Thoracic aorta (tissue), 2 donors: ENCODE measurements at regions not wholly inside any gene's neighbourhood (a gene's known extent, or its start where the extent isn't known, plus 50 kb on each side); places are given as distances from the start of the nearest gene placed in this dataset.
"Not testable (repeated sequence)": the region's sequence is repeated elsewhere in the genome, so short reads cannot be mapped to it uniquely, and the experiment has no call there.

Experiments
- ATAC-seq: fragments of 150-250 bp; one replicate; pipeline ENCODE4 v1.8.0; 2017; ENCODE audit warnings: low read depth; ENCODE audit not compliant: insufficient number of reproducible peaks, low FRiP score
- DNase-seq: peaks from one replicate; pipeline ENCODE4 v3.0.0-alpha.2; 2020; ENCODE audit warnings: low spot score
- H3K27ac ChIP-seq, 2 donors: fragments of 200-600 bp; sonication (generic); 1 replicate in 1 of 2; 2 replicates in 1 of 2; pipeline ENCODE4 v1.5.1; 2016; ENCODE audit warnings: mild to moderate bottlenecking in 2 of 2, moderate library complexity in 2 of 2
- H3K27me3 ChIP-seq: fragments of 200-600 bp; sonication (generic); replicated peaks from 2 replicates; pipeline ENCODE4 v1.6.0; 2016; ENCODE audit warnings: mild to moderate bottlenecking; ENCODE audit not compliant: insufficient read depth
- H3K36me3 ChIP-seq: fragments of 200-600 bp; sonication (generic); one replicate; pipeline ENCODE4 v1.5.1; 2016
- H3K4me1 ChIP-seq, 2 donors: fragments of 200-600 bp; sonication (generic); 1 replicate in 1 of 2; 2 replicates in 1 of 2; pipeline versions ENCODE4 v1.5.1 to v1.6.0; 2016; ENCODE audit warnings: low read depth in 2 of 2, mild to moderate bottlenecking in 1 of 2; ENCODE audit not compliant: control insufficient read depth in 1 of 2
- H3K4me3 ChIP-seq: fragments of 200-600 bp; sonication (generic); 2 replicates; pipeline ENCODE4 v1.5.1; 2016; ENCODE audit warnings: mild to moderate bottlenecking
- H3K9me3 ChIP-seq: fragments of 200-600 bp; sonication (generic); 2 replicates; pipeline ENCODE4 v1.5.1; 2016
- CTCF ChIP-seq: fragments of 200-600 bp; sonication (generic); IDR thresholded peaks from one replicate; pipeline ENCODE4 v1.5.1; 2019; ENCODE audit warnings: antibody characterized with exemption

GRCh38 chr10:76766682-76767081 is 870.9 kb downstream of the KCNMA1 start:
- no peaks in the 10 kb centered on the region for H3K27me3 ChIP-seq
- H3K4me3 ChIP-seq: no peak overlapping the region
- H3K9me3 ChIP-seq: no peaks in the 10 kb centered on the region
- no peak for ATAC-seq
- no peaks in the 10 kb centered on the region for H3K36me3 ChIP-seq
- no peak for TF ChIP-seq CTCF
- no peak overlapping the region for H3K27ac ChIP-seq
- no peak for DNase-seq
- no peaks in the 10 kb centered on the region for H3K4me1 ChIP-seq

DNA sequence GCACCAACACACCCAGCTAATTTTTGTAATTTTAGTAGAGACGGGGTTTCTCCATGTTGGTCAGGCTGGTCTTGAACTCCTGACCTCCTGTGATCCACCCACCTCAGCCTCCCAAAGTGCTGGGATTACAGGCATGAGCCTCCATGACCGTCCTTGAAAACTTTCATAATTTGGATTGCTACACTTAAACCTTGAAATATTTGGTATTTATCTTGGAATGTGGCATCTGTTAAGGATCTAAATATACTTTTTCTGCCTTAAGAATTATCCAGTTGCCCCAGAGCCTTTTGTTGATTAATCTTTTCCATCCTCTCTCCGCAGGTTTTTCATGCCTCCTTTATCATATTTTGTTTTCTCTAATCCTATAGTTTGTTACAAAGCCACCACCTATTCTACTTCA is 872.7 kb downstream of the KCNMA1 start:
- not testable (repeated sequence) for H3K4me3 ChIP-seq, H3K27me3 ChIP-seq, ATAC-seq, H3K4me1 ChIP-seq, H3K36me3 ChIP-seq, H3K27ac ChIP-seq, H3K9me3 ChIP-seq, DNase-seq

DNA sequence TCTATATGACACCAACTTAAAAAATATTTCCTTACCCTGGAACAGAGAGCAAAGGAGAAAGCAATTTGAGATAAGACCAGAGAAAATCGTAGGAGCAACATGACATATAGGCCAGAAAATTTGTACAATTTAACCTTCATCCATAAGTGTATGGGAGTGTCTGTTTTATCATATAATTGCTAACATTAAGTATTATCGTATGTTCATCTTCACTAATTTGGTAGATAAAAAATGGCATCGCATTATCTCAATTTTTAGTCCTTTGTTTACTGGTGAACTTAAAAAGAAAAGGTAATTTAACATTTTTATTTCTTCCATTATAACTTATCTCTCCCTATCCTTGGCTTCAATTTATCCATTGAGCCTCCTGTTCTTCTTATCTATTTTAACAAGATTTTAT is 873.4 kb downstream of the KCNMA1 start:
- no peak overlapping the region for H3K27ac ChIP-seq
- no peaks in the 10 kb centered on the region for H3K9me3 ChIP-seq
- DNase-seq (no peak), ATAC-seq (no peak)
- peaks cover 0 to 3% of the 10 kb centered on the region in 2 donors for H3K4me1 ChIP-seq
- H3K4me3 ChIP-seq: no peak overlapping the region
- H3K27me3 ChIP-seq: no peaks in the 10 kb centered on the region
- H3K36me3 ChIP-seq: no peaks in the 10 kb centered on the region
- TF ChIP-seq CTCF: no peak

- Histone ChIP-seq H3K27ac (no peak overlapping the region), H3K4me3 (no peak overlapping the region), H3K4me1 (peaks cover 0 to 3% of the 10 kb centered on the region in 2 donors), H3K9me3 (no peaks in the 10 kb centered on the region), H3K36me3 (no peaks in the 10 kb centered on the region), H3K27me3 (no peaks in the 10 kb centered on the region)
- no peak for DNase-seq
- no peak for TF ChIP-seq CTCF
- no peak for ATAC-seq
These were observed 874.2 kb downstream of the KCNMA1 start for GRCh38 chr10:76763376-76763775.

DNA sequence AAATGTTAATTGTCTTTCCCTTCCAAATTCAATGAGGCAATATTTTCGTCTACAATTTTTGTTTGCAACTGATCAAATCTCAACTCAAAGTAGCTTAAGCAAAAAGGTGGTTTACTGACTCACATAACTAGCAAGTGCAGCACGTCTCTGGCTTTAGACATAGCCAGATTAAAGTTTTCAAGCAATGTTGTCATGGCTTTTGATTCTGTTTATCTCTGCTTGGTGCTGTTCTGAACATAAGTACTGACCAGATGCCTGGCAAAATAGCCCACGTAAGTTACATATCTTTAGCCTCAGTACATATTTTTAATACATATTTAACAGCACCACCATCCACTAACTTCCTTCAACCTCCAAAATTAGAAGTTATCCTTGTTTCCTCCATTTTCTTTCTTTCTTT is 877.9 kb downstream of the KCNMA1 start:
- DNase-seq: no peak
- Histone ChIP-seq H3K36me3 (no peaks in the 10 kb centered on the region), H3K4me1 (peaks cover 0 to 3% of the 10 kb centered on the region in 2 donors), H3K27me3 (no peaks in the 10 kb centered on the region), H3K27ac (no peak overlapping the region), H3K9me3 (no peaks in the 10 kb centered on the region), H3K4me3 (no peak overlapping the region)
- no peak for ATAC-seq
- TF ChIP-seq CTCF: no peak

DNA sequence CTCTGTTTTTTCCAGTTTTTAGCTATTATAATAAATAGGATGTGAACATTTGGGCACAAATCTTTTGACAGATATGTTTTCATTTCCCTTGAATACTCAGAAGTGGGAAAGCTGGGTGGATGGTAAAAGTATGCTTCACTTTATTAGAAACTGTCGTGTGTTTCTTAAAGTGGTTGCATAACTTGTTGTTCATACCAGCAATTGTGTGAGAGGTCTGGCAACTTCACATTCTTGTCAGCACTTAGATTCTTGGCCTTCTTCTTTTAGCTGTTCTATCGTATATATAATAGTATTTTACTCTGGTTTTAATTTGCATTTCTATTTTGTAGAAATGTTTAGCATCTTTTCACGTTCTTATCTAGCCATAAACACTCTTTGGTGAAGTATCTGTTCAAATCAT is 894.4 kb downstream of the KCNMA1 start:
- DNase-seq (no peak), ATAC-seq (no peak)
- Histone ChIP-seq H3K27ac (peak overlapping the region in 1 of 2 donors; percentile 6), H3K4me3 (no peak overlapping the region), H3K27me3 (no peaks in the 10 kb centered on the region), H3K36me3 (no peaks in the 10 kb centered on the region), H3K4me1 (peaks cover 0 to 15% of the 10 kb centered on the region in 2 donors), H3K9me3 (no peaks in the 10 kb centered on the region)
- TF ChIP-seq CTCF: no peak
